ENCODE measurements at regions not wholly inside any gene's neighbourhood (a gene's known extent, or its start where the extent isn't known, plus 50 kb on each side); places are given as distances from the start of the nearest gene placed in this dataset.

DNA sequence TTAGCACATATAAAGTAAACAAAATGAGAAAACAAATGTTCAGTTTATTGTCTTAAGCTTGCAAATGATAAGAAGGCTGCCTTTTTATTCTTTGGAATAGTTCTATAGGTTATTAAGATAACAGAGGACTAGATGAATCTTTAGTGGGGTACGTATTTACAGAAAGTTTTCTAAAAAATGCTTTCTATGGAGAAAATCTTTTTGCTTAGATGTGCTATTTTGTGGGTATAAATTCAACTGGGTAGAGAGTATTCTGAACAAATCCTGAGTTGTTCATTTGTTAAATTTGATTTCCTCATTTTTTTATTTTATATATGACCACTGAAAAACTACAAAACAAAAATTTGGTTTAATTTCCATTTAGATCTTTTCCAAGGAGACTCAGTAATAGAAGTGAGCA is 566.9 kb downstream of the PLCL1 start:
- Histone ChIP-seq H3K4me1 (ENCODE audit: insufficient read depth, low read length, poor library complexity, severe bottlenecking) (no peaks in the 10 kb centered on the region), H3K27me3 (replicated peaks; ENCODE audit: insufficient read depth, low read depth, low read length, poor library complexity) (no peaks in the 10 kb centered on the region), H3K36me3 (ENCODE audit: insufficient read depth, low read length, poor library complexity, severe bottlenecking) (no peaks in the 10 kb centered on the region), H3K9me3 (ENCODE audit: low read depth, low read length, poor library complexity, severe bottlenecking) (no peaks in the 10 kb centered on the region), H3K4me3 (ENCODE audit: low read depth, low read length, poor library complexity, severe bottlenecking) (no peak overlapping the region), H3K27ac (ENCODE audit: low read depth, low read length, poor library complexity, severe bottlenecking) (no peak overlapping the region)
- DNase-seq (ENCODE audit: low spot score) = no peak
- no peak for TF ChIP-seq EZH2 (IDR thresholded peaks at IDR 0.05; ENCODE audit: borderline replicate concordance, low read depth, low read length, poor library complexity, severe bottlenecking)
- TF ChIP-seq, protein P1, sequence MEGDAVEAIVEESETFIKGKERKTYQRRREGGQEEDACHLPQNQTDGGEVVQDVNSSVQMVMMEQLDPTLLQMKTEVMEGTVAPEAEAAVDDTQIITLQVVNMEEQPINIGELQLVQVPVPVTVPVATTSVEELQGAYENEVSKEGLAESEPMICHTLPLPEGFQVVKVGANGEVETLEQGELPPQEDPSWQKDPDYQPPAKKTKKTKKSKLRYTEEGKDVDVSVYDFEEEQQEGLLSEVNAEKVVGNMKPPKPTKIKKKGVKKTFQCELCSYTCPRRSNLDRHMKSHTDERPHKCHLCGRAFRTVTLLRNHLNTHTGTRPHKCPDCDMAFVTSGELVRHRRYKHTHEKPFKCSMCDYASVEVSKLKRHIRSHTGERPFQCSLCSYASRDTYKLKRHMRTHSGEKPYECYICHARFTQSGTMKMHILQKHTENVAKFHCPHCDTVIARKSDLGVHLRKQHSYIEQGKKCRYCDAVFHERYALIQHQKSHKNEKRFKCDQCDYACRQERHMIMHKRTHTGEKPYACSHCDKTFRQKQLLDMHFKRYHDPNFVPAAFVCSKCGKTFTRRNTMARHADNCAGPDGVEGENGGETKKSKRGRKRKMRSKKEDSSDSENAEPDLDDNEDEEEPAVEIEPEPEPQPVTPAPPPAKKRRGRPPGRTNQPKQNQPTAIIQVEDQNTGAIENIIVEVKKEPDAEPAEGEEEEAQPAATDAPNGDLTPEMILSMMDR (conservative IDR thresholded peaks at IDR 0.05; ENCODE audit: low read depth, low read length) = no peak
- POLR2A ChIA-PET (ENCODE audit: low non-redundant PET) = no interaction called here
- CTCF ChIA-PET = no interaction called here
- BruUV-seq (replicated peaks) = no TSS peak
- intact Hi-C loops (cut with micrococcal nuclease; ENCODE audit: unreplicated experiment) = loop anchor here (10.0 kb wide), 1 partner anchor 1373 kb away; no protein-coding TSS in a partner anchor

DNA sequence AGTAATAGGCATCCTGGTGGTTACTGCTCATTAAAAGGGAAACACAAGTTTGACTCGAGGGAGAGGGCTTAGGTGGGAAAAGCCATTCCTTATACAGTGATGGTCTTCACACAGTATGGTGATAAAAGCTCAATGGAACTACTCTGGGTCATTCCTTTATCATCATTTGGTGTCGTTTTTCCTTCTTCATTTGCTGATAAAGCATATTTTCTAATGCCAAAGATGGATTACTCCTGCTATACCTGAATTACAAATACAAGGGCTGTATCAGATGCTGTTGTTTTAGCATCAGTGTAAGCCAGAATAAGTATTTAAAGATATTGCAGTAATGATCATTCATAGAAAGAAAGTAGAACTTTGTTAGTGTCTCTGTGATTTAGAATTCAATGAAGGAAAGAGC is 563.7 kb downstream of the PLCL1 start:
- H3K27ac ChIP-seq (ENCODE audit: low read depth, low read length, poor library complexity, severe bottlenecking) = no peak overlapping the region
- H3K4me1 ChIP-seq (ENCODE audit: insufficient read depth, low read length, poor library complexity, severe bottlenecking) = no peaks in the 10 kb centered on the region
- H3K9me3 ChIP-seq (ENCODE audit: low read depth, low read length, poor library complexity, severe bottlenecking) = no peaks in the 10 kb centered on the region
- H3K27me3 ChIP-seq (replicated peaks; ENCODE audit: insufficient read depth, low read depth, low read length, poor library complexity) = no peaks in the 10 kb centered on the region
- DNase-seq (ENCODE audit: low spot score) = no peak
- H3K4me3 ChIP-seq (ENCODE audit: low read depth, low read length, poor library complexity, severe bottlenecking) = no peak overlapping the region
- ChIA-PET CTCF (no interaction called here), POLR2A (ENCODE audit: low non-redundant PET) (interaction anchor here (0.7 kb wide), 1 partner anchor 850 kb away, joined by 3 read pairs; no protein-coding TSS in a partner anchor)
- no peaks in the 10 kb centered on the region for H3K36me3 ChIP-seq (ENCODE audit: insufficient read depth, low read length, poor library complexity, severe bottlenecking)
- TF ChIP-seq, protein P1 (conservative IDR thresholded peaks at IDR 0.05; ENCODE audit: low read depth, low read length) = no peak
- TF ChIP-seq EZH2 (IDR thresholded peaks at IDR 0.05; ENCODE audit: borderline replicate concordance, low read depth, low read length, poor library complexity, severe bottlenecking) = no peak
- intact Hi-C loops (cut with micrococcal nuclease; ENCODE audit: unreplicated experiment) = no loop called here
- BruUV-seq (replicated peaks) = no TSS peak

DNA sequence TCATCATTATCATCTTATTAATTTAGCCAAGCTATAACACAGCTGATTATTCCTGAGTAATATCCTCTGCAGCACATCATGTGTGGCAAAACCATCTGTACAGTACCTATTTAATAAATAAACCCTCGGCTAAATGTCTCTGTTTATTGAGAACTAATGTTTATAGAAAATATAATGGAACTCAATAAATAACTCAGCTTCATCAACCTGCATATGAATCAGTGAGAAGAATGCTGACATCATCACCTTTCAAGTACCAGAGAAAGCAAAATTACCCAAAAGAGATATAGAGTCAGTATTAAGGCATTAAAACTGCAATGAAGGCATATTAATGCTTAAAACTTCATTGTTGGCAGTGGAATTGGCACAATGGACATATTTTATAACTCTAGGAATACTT is 558.3 kb downstream of the PLCL1 start:
- no peaks in the 10 kb centered on the region for H3K9me3 ChIP-seq (ENCODE audit: low read depth, low read length, poor library complexity, severe bottlenecking)
- ChIA-PET POLR2A (ENCODE audit: low non-redundant PET) (no interaction called here), CTCF (no interaction called here)
- H3K4me1 ChIP-seq (ENCODE audit: insufficient read depth, low read length, poor library complexity, severe bottlenecking) = no peaks in the 10 kb centered on the region
- H3K27ac ChIP-seq (ENCODE audit: low read depth, low read length, poor library complexity, severe bottlenecking) = no peak overlapping the region
- DNase-seq (ENCODE audit: low spot score) = no peak
- no peak overlapping the region for H3K4me3 ChIP-seq (ENCODE audit: low read depth, low read length, poor library complexity, severe bottlenecking)
- TF ChIP-seq, protein P1 (conservative IDR thresholded peaks at IDR 0.05; ENCODE audit: low read depth, low read length) = no peak
- TF ChIP-seq EZH2 (IDR thresholded peaks at IDR 0.05; ENCODE audit: borderline replicate concordance, low read depth, low read length, poor library complexity, severe bottlenecking) = no peak
- no peaks in the 10 kb centered on the region for H3K36me3 ChIP-seq (ENCODE audit: insufficient read depth, low read length, poor library complexity, severe bottlenecking)
- intact Hi-C loops (cut with micrococcal nuclease; ENCODE audit: unreplicated experiment) = no loop called here
- H3K27me3 ChIP-seq (replicated peaks; ENCODE audit: insufficient read depth, low read depth, low read length, poor library complexity) = peaks cover 29% of the 10 kb centered on the region
- BruUV-seq (replicated peaks) = no TSS peak

All from A673 (cell line).